Erythroblast (primary cell): ENCODE measurements at regions not wholly inside any gene's neighbourhood (a gene's known extent, or its start where the extent isn't known, plus 50 kb on each side); places are given as distances from the start of the nearest gene placed in this dataset.

Source experiments
- GATA1 ChIP-seq: IDR thresholded peaks from 2 replicates; pipeline ENCODE4 v1.6.1; 2011; ENCODE audit warnings: low read depth, mild to moderate bottlenecking, control low read depth, low read length, moderate library complexity
- POLR2A ChIP-seq: IDR thresholded peaks from 2 replicates; pipeline ENCODE4 v1.6.1; 2011; ENCODE audit warnings: mild to moderate bottlenecking, low read length

- no peak for TF ChIP-seq POLR2A
- no peak for TF ChIP-seq GATA1
Measured at GRCh38 chr2:226641008-226641407, 158.6 kb downstream of the IRS1 start.
